ENCODE measurements at regions not wholly inside any gene's neighbourhood (a gene's known extent, or its start where the extent isn't known, plus 50 kb on each side); places are given as distances from the start of the nearest gene placed in this dataset.

- POLR2A ChIA-PET, result no interaction called here
- no peaks in the 10 kb centered on the region for H3K4me1 ChIP-seq
- no peak for TF ChIP-seq CTCF (IDR thresholded peaks at IDR 0.05; ENCODE audit: insufficient read depth in 1 of 2, low read depth in 1 of 2, low read length in 1 of 2, severe bottlenecking in 1 of 2, unreplicated experiment in 1 of 2)
- intact Hi-C loops (cut with micrococcal nuclease; ENCODE audit: unreplicated experiment), result loop anchor here (10.0 kb wide), 1 partner anchor 485 kb away; no protein-coding TSS in a partner anchor
- no peaks in the 10 kb centered on the region for H3K36me3 ChIP-seq (ENCODE audit: control insufficient read depth, insufficient read depth, low read length)
- CTCF ChIA-PET, result no interaction called here
- H3K36me3 Mint-ChIP-seq (ENCODE audit: insufficient read depth, unreplicated experiment), result no peaks in the 10 kb centered on the region
- no peak for DNase-seq
- no peaks in the 10 kb centered on the region for H3K4me1 Mint-ChIP-seq (ENCODE audit: low read depth, unreplicated experiment)
- no peaks in the 10 kb centered on the region for H3K9me3 Mint-ChIP-seq (ENCODE audit: unreplicated experiment)
- BruUV-seq (replicated peaks), result no TSS peak
- no peak overlapping the region for H3K4me3 Mint-ChIP-seq (ENCODE audit: unreplicated experiment)
- H3K27me3 Mint-ChIP-seq (ENCODE audit: insufficient read depth, unreplicated experiment), result peaks cover 5% of the 10 kb centered on the region
- no peak overlapping the region for H3K27ac Mint-ChIP-seq (ENCODE audit: unreplicated experiment)
- H3K27me3 ChIP-seq (replicated peaks; ENCODE audit: control insufficient read depth, insufficient read depth, low read length), result peaks cover 2% of the 10 kb centered on the region; the same call in 1 of the 2 replicates
- H3K9me3 ChIP-seq, result no peaks in the 10 kb centered on the region
- no peak overlapping the region for H3K4me3 ChIP-seq (ENCODE audit: low read depth, low read length)
Measured at GRCh38 chr5:1649554-1649953, 125.8 kb upstream of the LPCAT1 start.

GRCh38 chr5:1648806-1649205, 125.0 kb upstream of the LPCAT1 start:
- no peaks in the 10 kb centered on the region for H3K9me3 ChIP-seq
- Mint-ChIP-seq H3K4me1 (ENCODE audit: low read depth, unreplicated experiment) (no peaks in the 10 kb centered on the region), H3K9me3 (ENCODE audit: unreplicated experiment) (no peaks in the 10 kb centered on the region), H3K4me3 (ENCODE audit: unreplicated experiment) (no peak overlapping the region), H3K27ac (ENCODE audit: unreplicated experiment) (no peak overlapping the region), H3K27me3 (ENCODE audit: insufficient read depth, unreplicated experiment) (peaks cover 4% of the 10 kb centered on the region), H3K36me3 (ENCODE audit: insufficient read depth, unreplicated experiment) (no peaks in the 10 kb centered on the region)
- TF ChIP-seq CTCF (IDR thresholded peaks at IDR 0.05; ENCODE audit: insufficient read depth in 1 of 2, low read depth in 1 of 2, low read length in 1 of 2, severe bottlenecking in 1 of 2, unreplicated experiment in 1 of 2), result no peak
- no peaks in the 10 kb centered on the region for H3K36me3 ChIP-seq (ENCODE audit: control insufficient read depth, insufficient read depth, low read length)
- H3K4me3 ChIP-seq (ENCODE audit: low read depth, low read length), result no peak overlapping the region
- POLR2A ChIA-PET, result no interaction called here
- CTCF ChIA-PET, result no interaction called here
- BruUV-seq (replicated peaks), result no TSS peak
- H3K4me1 ChIP-seq, result no peaks in the 10 kb centered on the region
- intact Hi-C loops (cut with micrococcal nuclease; ENCODE audit: unreplicated experiment), result loop anchor here (10.0 kb wide), 1 partner anchor 484 kb away; no protein-coding TSS in a partner anchor
- no peak for DNase-seq
- peaks cover 2% of the 10 kb centered on the region; the same call in 1 of the 2 replicates for H3K27me3 ChIP-seq (replicated peaks; ENCODE audit: control insufficient read depth, insufficient read depth, low read length)

GRCh38 chr5:1647580-1647979, 123.8 kb upstream of the LPCAT1 start:
- H3K4me1 Mint-ChIP-seq (ENCODE audit: low read depth, unreplicated experiment), result no peaks in the 10 kb centered on the region
- H3K9me3 ChIP-seq, result no peaks in the 10 kb centered on the region
- H3K27me3 ChIP-seq (replicated peaks; ENCODE audit: control insufficient read depth, insufficient read depth, low read length), result peaks cover 2% of the 10 kb centered on the region; the same call in 1 of the 2 replicates
- H3K4me3 ChIP-seq (ENCODE audit: low read depth, low read length), result no peak overlapping the region
- H3K27me3 Mint-ChIP-seq (ENCODE audit: insufficient read depth, unreplicated experiment), result peaks cover 8% of the 10 kb centered on the region
- DNase-seq, result no peak
- BruUV-seq (replicated peaks), result no TSS peak
- H3K9me3 Mint-ChIP-seq (ENCODE audit: unreplicated experiment), result no peaks in the 10 kb centered on the region
- ChIA-PET POLR2A (no interaction called here), CTCF (no interaction called here)
- TF ChIP-seq CTCF (IDR thresholded peaks at IDR 0.05; ENCODE audit: insufficient read depth in 1 of 2, low read depth in 1 of 2, low read length in 1 of 2, severe bottlenecking in 1 of 2, unreplicated experiment in 1 of 2), result no peak
- no peak overlapping the region for H3K4me3 Mint-ChIP-seq (ENCODE audit: unreplicated experiment)
- intact Hi-C loops (cut with micrococcal nuclease; ENCODE audit: unreplicated experiment), result loop anchor here (10.0 kb wide), 1 partner anchor 483 kb away; no protein-coding TSS in a partner anchor
- H3K36me3 ChIP-seq (ENCODE audit: control insufficient read depth, insufficient read depth, low read length), result no peaks in the 10 kb centered on the region
- no peaks in the 10 kb centered on the region for H3K36me3 Mint-ChIP-seq (ENCODE audit: insufficient read depth, unreplicated experiment)
- no peaks in the 10 kb centered on the region for H3K4me1 ChIP-seq
- H3K27ac Mint-ChIP-seq (ENCODE audit: unreplicated experiment), result no peak overlapping the region
